HepG2 (cell line): ENCODE measurements at regions not wholly inside any gene's neighbourhood (a gene's known extent, or its start where the extent isn't known, plus 50 kb on each side); places are given as distances from the start of the nearest gene placed in this dataset.

Experiments used
- CTCF ChIP-seq: sonication (generic); formaldehyde crosslinking; IDR thresholded peaks from 2 replicates; pipeline ENCODE4 v1.5.0; 2020; ENCODE audit warnings: mild to moderate bottlenecking, missing genetic modification reagents, moderate library complexity
- ESRRA ChIP-seq: sonication (generic); formaldehyde crosslinking; IDR thresholded peaks from 2 replicates; pipeline ENCODE4 v1.5.1; 2020; ENCODE audit warnings: mild to moderate bottlenecking, low read depth, missing genetic modification reagents
- FOXA1 ChIP-seq, 2 experiments: fragments of 450-650 bp in 1 of 2; sonication (generic) in 1 of 2; formaldehyde crosslinking in 1 of 2; IDR thresholded peaks; 2 replicates each; pipeline versions ENCODE4 v1.4.0 to v1.6.1; 2016 to 2020; ENCODE audit warnings: missing genetic modification reagents in 1 of 2
- GABPA ChIP-seq, 2 experiments: IDR thresholded peaks; 2 replicates each; pipeline ENCODE4 v1.6.1; 2011 to 2016; ENCODE audit warnings: low read depth in 2 of 2, low read length in 1 of 2, missing biosample characterization in 1 of 2, missing genetic modification characterization in 1 of 2
- GABPB1 ChIP-seq: IDR thresholded peaks from 2 replicates; pipeline ENCODE4 v1.6.1; 2016; ENCODE audit warnings: mild to moderate bottlenecking, missing genetic modification reagents, moderate library complexity, missing compliant biosample characterization
- HDAC2 ChIP-seq: sonication (generic); formaldehyde crosslinking; IDR thresholded peaks from 2 replicates; pipeline ENCODE4 v1.4.0; 2020; ENCODE audit warnings: missing genetic modification reagents
- HOXA7 ChIP-seq: sonication (generic); formaldehyde crosslinking; IDR thresholded peaks from 2 replicates; pipeline ENCODE4 v1.8.1; 2022; ENCODE audit warnings: mild to moderate bottlenecking, missing genetic modification reagents, moderate library complexity
- MIER3 ChIP-seq: IDR thresholded peaks from 2 replicates; pipeline ENCODE4 v1.6.1; 2016; ENCODE audit warnings: missing compliant biosample characterization, borderline replicate concordance
- MTERF4 ChIP-seq: sonication (generic); formaldehyde crosslinking; IDR thresholded peaks from 2 replicates; pipeline ENCODE4 v1.8.0; 2023; ENCODE audit warnings: mild to moderate bottlenecking, missing genetic modification reagents
- PBX3 ChIP-seq: sonication (generic); formaldehyde crosslinking; IDR thresholded peaks from 2 replicates; pipeline ENCODE4 v1.8.1; 2023; ENCODE audit warnings: missing genetic modification reagents, inconsistent platforms, borderline replicate concordance
- PHF20 ChIP-seq: sonication (generic); formaldehyde crosslinking; IDR thresholded peaks from 2 replicates; pipeline ENCODE4 v1.5.0; 2020; ENCODE audit warnings: mild to moderate bottlenecking, missing genetic modification reagents
- POLR2AphosphoS5 ChIP-seq: IDR thresholded peaks from 2 replicates; pipeline ENCODE4 v1.6.1; 2012; ENCODE audit warnings: low read depth, low read length
- ZNF253 ChIP-seq: sonication (generic); formaldehyde crosslinking; IDR thresholded peaks from 2 replicates; pipeline ENCODE4 v1.8.0; 2022; ENCODE audit warnings: mild to moderate bottlenecking, missing genetic modification reagents, borderline replicate concordance
- ZNF562 ChIP-seq: sonication (generic); formaldehyde crosslinking; IDR thresholded peaks from 2 replicates; pipeline ENCODE4 v1.8.0; 2022; ENCODE audit warnings: missing genetic modification reagents, borderline replicate concordance

- TF ChIP-seq ZNF253 = no peak
- TF ChIP-seq GABPB1 (CRISPR knock-in tag) = no peak
- TF ChIP-seq MTERF4 (CRISPR knock-in tag) = no peak
- TF ChIP-seq GABPA (IDR thresholded peaks at IDR 0.05; ENCODE audit: low read depth, low read length) = no peak
- no peak for TF ChIP-seq GABPA (CRISPR knock-in tag; IDR thresholded peaks at IDR 0.05; ENCODE audit: low read depth)
- no peak for TF ChIP-seq FOXA1 (IDR thresholded peaks at IDR 0.05)
- TF ChIP-seq FOXA1 (CRISPR knock-in tag; IDR thresholded peaks at IDR 0.05) = no peak
- TF ChIP-seq PHF20 (CRISPR knock-in tag) = no peak
- TF ChIP-seq POLR2AphosphoS5 = no peak
- no peak for TF ChIP-seq CTCF (CRISPR knock-in tag)
- no peak for TF ChIP-seq ZNF562 (CRISPR knock-in tag)
- no peak for TF ChIP-seq MIER3
- no peak for TF ChIP-seq HDAC2 (CRISPR knock-in tag)
- TF ChIP-seq PBX3 (CRISPR knock-in tag) = no peak
- TF ChIP-seq ESRRA (CRISPR knock-in tag) = no peak
- no peak for TF ChIP-seq HOXA7 (CRISPR knock-in tag)
Observed at GRCh38 chr3:34077417-34078195, 279.2 kb downstream of the PDCD6IP start.
